Fibroblast of lung (primary cell): ENCODE measurements at regions not wholly inside any gene's neighbourhood (a gene's known extent, or its start where the extent isn't known, plus 50 kb on each side); places are given as distances from the start of the nearest gene placed in this dataset.
"Not testable (repeated sequence)": the region's sequence is repeated elsewhere in the genome, so short reads cannot be mapped to it uniquely, and the experiment has no call there.

Source experiments
- DNase-seq, 2 donors: peaks; one replicate each; pipeline versions ENCODE4 v3.0.0 to v3.0.0-alpha.2; 2010; ENCODE audit warnings: low read depth in 2 of 2
- H2AFZ ChIP-seq: 2 replicates; pipeline ENCODE4 v1.5.1; 2012; ENCODE audit warnings: low read length, control low read depth, inconsistent platforms
- H3K27ac ChIP-seq: 2 replicates; pipeline ENCODE4 v1.5.1; 2011; ENCODE audit warnings: low read length, control low read depth; ENCODE audit not compliant: insufficient read depth
- H3K27me3 ChIP-seq: 2 replicates; pipeline ENCODE4 v1.5.1; 2011; ENCODE audit warnings: mild to moderate bottlenecking, low read length; ENCODE audit not compliant: control insufficient read depth, insufficient read depth
- H3K36me3 ChIP-seq: 2 replicates; pipeline ENCODE4 v1.5.1; 2011; ENCODE audit warnings: low read length; ENCODE audit not compliant: control insufficient read depth, insufficient read depth
- H3K4me1 ChIP-seq: 2 replicates; pipeline ENCODE4 v1.5.1; 2011; ENCODE audit warnings: low read length; ENCODE audit not compliant: control insufficient read depth, insufficient read depth; ENCODE audit errors: extremely low read depth
- H3K4me2 ChIP-seq: 2 replicates; pipeline ENCODE4 v1.5.1; 2011; ENCODE audit warnings: low read length, control low read depth; ENCODE audit not compliant: insufficient read depth; ENCODE audit errors: extremely low read depth
- H3K4me3 ChIP-seq, 4 experiments: fragments of 200-600 bp in 1 of 4; sonication (generic) in 1 of 4; replicated peaks in 1 of 4; 2 replicates each; pipeline ENCODE4 v1.5.1; 2011 to 2016; ENCODE audit warnings: low read length in 4 of 4, low read depth in 3 of 4, mild to moderate bottlenecking in 3 of 4, control low read depth in 2 of 4, inconsistent platforms in 1 of 4, mixed read lengths in 1 of 4; ENCODE audit not compliant: insufficient read depth in 1 of 4; ENCODE audit errors: control extremely low read depth in 1 of 4
- H3K79me2 ChIP-seq: 2 replicates; pipeline ENCODE4 v1.5.1; 2012; ENCODE audit warnings: mild to moderate bottlenecking, low read length, inconsistent platforms; ENCODE audit not compliant: control insufficient read depth, insufficient read depth
- H3K9ac ChIP-seq: 2 replicates; pipeline ENCODE4 v1.5.1; 2011; ENCODE audit warnings: mild to moderate bottlenecking, low read length, control low read depth; ENCODE audit not compliant: insufficient read depth
- H3K9me3 ChIP-seq: 2 replicates; pipeline ENCODE4 v1.5.1; 2012; ENCODE audit warnings: low read depth, low read length; ENCODE audit not compliant: control insufficient read depth, insufficient read depth
- H4K20me1 ChIP-seq: 2 replicates; pipeline ENCODE4 v1.5.1; 2011; ENCODE audit warnings: low read length; ENCODE audit not compliant: control insufficient read depth, insufficient read depth; ENCODE audit errors: extremely low read depth
- EZH2 ChIP-seq: IDR thresholded peaks from 2 replicates; pipeline ENCODE4 v1.5.1; 2012; ENCODE audit warnings: low read length, control low read depth, mild to moderate bottlenecking; ENCODE audit errors: missing control alignments
- TF ChIP-seq, protein P1 (sequence below), 2 donors: IDR thresholded peaks in 1 of 2; conservative IDR thresholded peaks in 1 of 2; 1 replicate in 1 of 2; 2 replicates in 1 of 2; pipeline ENCODE4 v1.5.1; 2011 to 2012; ENCODE audit warnings: low read length in 2 of 2, control low read depth in 1 of 2, inconsistent platforms in 1 of 2, low read depth in 1 of 2, mild to moderate bottlenecking in 1 of 2

- no peaks in the 10 kb centered on the region for H3K79me2 ChIP-seq
- H3K36me3 ChIP-seq: no peaks in the 10 kb centered on the region
- H4K20me1 ChIP-seq: no peaks in the 10 kb centered on the region
- TF ChIP-seq, protein P1, sequence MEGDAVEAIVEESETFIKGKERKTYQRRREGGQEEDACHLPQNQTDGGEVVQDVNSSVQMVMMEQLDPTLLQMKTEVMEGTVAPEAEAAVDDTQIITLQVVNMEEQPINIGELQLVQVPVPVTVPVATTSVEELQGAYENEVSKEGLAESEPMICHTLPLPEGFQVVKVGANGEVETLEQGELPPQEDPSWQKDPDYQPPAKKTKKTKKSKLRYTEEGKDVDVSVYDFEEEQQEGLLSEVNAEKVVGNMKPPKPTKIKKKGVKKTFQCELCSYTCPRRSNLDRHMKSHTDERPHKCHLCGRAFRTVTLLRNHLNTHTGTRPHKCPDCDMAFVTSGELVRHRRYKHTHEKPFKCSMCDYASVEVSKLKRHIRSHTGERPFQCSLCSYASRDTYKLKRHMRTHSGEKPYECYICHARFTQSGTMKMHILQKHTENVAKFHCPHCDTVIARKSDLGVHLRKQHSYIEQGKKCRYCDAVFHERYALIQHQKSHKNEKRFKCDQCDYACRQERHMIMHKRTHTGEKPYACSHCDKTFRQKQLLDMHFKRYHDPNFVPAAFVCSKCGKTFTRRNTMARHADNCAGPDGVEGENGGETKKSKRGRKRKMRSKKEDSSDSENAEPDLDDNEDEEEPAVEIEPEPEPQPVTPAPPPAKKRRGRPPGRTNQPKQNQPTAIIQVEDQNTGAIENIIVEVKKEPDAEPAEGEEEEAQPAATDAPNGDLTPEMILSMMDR (conservative IDR thresholded peaks at IDR 0.05 in 1 of 2, IDR thresholded peaks at IDR 0.05 in 1 of 2; ENCODE audit: low read depth in 1 of 2, low read length in 2 of 2): no peak
- TF ChIP-seq EZH2: no peak
- H2AFZ ChIP-seq: no peak overlapping the region
- H3K4me3 ChIP-seq: no peak overlapping the region
- no peaks in the 10 kb centered on the region for H3K4me1 ChIP-seq
- no peak overlapping the region for H3K9ac ChIP-seq
- no peaks in the 10 kb centered on the region for H3K27me3 ChIP-seq
- no peak overlapping the region for H3K4me2 ChIP-seq
- no peak overlapping the region for H3K27ac ChIP-seq
- DNase-seq: peak in 1 of 2 donors; percentile 93
- no peaks in the 10 kb centered on the region for H3K9me3 ChIP-seq
Observed at GRCh38 chr2:53600815-53601214, 166.8 kb upstream of the CHAC2 start.

DNA sequence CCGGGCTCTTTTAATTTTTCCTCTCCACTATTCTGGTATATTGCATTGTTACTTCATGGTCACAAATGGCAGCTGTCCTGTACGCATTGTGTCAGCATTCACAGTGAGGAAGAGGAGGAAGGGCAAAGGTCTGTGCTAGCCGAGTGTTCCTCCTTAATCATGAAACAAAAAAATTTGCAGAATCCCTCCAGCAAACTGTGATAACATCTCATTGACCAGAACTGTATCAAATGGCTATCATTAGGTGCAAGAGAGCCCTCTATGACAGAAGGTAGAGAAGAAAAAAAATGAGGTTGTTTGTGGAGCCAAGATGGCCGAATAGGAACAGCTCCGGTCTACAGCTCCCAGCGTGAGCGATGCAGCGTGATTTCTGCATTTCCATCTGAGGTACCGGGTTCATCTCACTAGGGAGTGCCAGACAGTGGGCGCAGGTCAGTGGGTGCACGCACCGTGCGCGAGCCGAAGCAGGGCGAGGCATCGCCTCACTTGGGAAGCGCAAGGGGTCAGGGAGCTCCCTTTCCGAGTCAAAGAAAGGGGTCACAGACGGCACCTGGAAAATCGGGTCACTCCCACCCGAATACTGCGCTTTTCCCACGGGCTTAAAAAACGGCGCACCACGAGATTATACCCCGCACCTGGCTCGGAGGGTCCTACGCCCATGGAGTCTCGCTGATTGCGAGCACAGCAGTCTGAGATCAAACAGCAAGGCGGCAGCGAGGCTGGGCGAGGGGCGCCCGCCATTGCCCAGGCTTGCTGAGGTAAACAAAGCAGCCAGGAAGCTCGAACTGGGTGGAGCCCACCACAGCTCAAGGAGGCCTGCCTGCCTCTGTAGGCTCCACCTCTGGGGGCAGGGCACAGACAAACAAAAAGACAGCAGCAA lies 180.6 kb upstream of the CHAC2 start:
- H4K20me1 ChIP-seq, H2AFZ ChIP-seq, H3K4me2 ChIP-seq, H3K27me3 ChIP-seq, H3K9me3 ChIP-seq, H3K4me1 ChIP-seq, H3K36me3 ChIP-seq, H3K9ac ChIP-seq, H3K27ac ChIP-seq, DNase-seq, H3K79me2 ChIP-seq, H3K4me3 ChIP-seq: not testable (repeated sequence)

DNA sequence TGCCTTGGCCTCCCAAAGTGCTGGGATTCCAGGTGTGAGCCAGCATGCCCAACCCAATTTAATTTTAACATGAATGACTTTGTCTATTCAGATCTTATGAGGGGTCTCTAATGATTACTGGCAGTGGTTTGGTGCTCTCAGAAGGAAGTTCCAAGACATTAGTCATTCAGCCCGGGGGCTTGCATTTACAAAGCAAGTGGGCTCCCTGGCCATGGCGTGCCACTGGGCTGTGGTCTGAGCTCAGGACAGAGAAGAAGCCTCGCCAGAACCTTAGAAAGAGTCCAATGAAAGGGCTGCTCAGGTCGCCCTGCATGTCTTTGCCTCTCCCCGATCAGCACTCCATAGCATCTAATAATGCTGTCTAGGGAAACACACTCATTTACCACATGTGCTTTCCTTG lies 182.6 kb upstream of the CHAC2 start:
- no peaks in the 10 kb centered on the region for H3K9me3 ChIP-seq
- H3K27me3 ChIP-seq: no peaks in the 10 kb centered on the region
- no peaks in the 10 kb centered on the region for H3K36me3 ChIP-seq
- H3K9ac ChIP-seq: no peak overlapping the region
- no peak overlapping the region for H2AFZ ChIP-seq
- H3K79me2 ChIP-seq: no peaks in the 10 kb centered on the region
- TF ChIP-seq EZH2: no peak
- TF ChIP-seq, protein P1 (conservative IDR thresholded peaks at IDR 0.05 in 1 of 2, IDR thresholded peaks at IDR 0.05 in 1 of 2; ENCODE audit: low read depth in 1 of 2, low read length in 2 of 2): no peak
- no peak overlapping the region for H3K4me2 ChIP-seq
- no peak overlapping the region for H3K27ac ChIP-seq
- H3K4me3 ChIP-seq: no peak overlapping the region
- DNase-seq: peak in 1 of 2 donors; percentile 40
- no peaks in the 10 kb centered on the region for H4K20me1 ChIP-seq
- H3K4me1 ChIP-seq: no peaks in the 10 kb centered on the region
